Cardiac muscle cell (in vitro differentiated cells and primary cell): ENCODE measurements at regions not wholly inside any gene's neighbourhood (a gene's known extent, or its start where the extent isn't known, plus 50 kb on each side); places are given as distances from the start of the nearest gene placed in this dataset.

Experiments
- DNase-seq, 2 donors: peaks; one replicate each; pipeline versions ENCODE4 v3.0.0 to v3.0.0-alpha.2; 2010 to 2017; ENCODE audit warnings: low read depth in 1 of 2, low spot score in 1 of 2
- H3K27ac ChIP-seq: fragments of 200-600 bp; sonication (generic); 2 replicates; pipeline ENCODE4 v1.5.1; 2016
- H3K27me3 ChIP-seq: fragments of 200-600 bp; sonication (generic); 2 replicates; pipeline ENCODE4 v1.6.0; 2016; ENCODE audit warnings: control low read depth
- H3K36me3 ChIP-seq: fragments of 200-600 bp; sonication (generic); 2 replicates; pipeline ENCODE4 v1.5.1; 2016; ENCODE audit warnings: control low read depth
- H3K4me1 ChIP-seq: fragments of 200-600 bp; sonication (generic); 2 replicates; pipeline ENCODE4 v1.8.1; 2017; ENCODE audit warnings: low read depth, mild to moderate bottlenecking, mixed run types
- H3K4me3 ChIP-seq: fragments of 200-600 bp; sonication (generic); 2 replicates; pipeline ENCODE4 v1.5.1; 2016; ENCODE audit warnings: mild to moderate bottlenecking
- H3K9me3 ChIP-seq: fragments of 200-600 bp; sonication (generic); 2 replicates; pipeline ENCODE4 v1.5.1; 2017; ENCODE audit warnings: low read depth, mild to moderate bottlenecking, control low read depth
- CTCF ChIP-seq: IDR thresholded peaks from 2 replicates; pipeline ENCODE4 v1.5.1; 2012; ENCODE audit warnings: low read depth, mild to moderate bottlenecking, low read length

DNA sequence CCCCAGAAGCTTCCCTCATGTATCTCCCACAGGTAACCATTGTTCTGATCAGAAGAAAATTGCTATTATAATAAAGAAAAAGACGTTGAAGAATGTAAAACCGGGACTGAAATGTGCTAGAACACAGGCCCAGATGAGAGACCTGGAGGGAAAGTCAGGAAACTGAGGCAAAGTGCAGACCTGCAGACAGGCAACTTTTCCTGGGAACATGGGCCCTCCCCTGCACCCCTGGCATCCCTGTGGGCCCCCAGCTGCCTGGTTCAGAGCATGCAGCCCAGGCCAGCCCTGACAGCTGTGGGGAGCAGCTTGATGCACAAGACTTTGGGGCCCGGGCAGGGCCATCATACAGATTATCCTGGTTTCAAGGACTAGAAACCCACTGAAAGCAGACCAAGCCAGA lies 212.2 kb downstream of the CDC5L start:
- Histone ChIP-seq H3K27ac (no peak overlapping the region), H3K4me1 (peaks cover 12% of the 10 kb centered on the region), H3K36me3 (no peaks in the 10 kb centered on the region), H3K9me3 (no peaks in the 10 kb centered on the region), H3K27me3 (no peaks in the 10 kb centered on the region), H3K4me3 (no peak overlapping the region)
- no peak for TF ChIP-seq CTCF
- DNase-seq, result no peak

DNA sequence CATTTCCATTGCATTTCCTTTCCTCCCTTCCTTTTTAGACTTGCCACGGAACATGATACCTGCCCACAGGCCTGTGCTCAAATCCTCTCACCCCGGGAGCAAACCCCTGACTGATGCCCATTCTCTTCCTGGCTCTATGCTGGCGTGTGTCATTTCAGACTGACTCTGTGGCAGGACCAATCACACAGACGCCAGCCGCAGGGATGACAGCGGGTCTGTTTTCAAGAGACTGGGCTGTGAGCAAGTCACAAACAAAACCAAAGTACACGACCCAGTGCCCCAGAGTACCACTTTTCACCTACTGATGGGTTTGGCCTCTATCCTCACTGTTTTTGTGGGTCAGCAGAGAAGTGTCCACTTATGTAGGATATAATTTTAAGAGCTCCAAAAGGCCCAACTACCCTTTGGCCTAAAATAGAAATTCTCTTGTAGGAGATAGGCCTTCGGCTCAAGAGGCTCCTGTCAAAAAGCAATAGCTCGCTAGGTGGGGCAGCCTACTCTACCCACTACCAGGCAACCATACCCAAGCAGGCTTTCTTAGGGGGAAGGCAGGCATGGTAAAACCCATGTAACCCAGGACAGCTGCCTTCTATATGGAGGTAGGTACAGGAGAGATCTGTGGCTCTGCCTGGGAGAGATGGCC lies 215.7 kb downstream of the CDC5L start:
- Histone ChIP-seq H3K27ac (no peak overlapping the region), H3K9me3 (no peaks in the 10 kb centered on the region), H3K4me1 (peaks cover 12% of the 10 kb centered on the region), H3K4me3 (no peak overlapping the region), H3K27me3 (no peaks in the 10 kb centered on the region), H3K36me3 (no peaks in the 10 kb centered on the region)
- no peak for TF ChIP-seq CTCF
- peak in 1 of 2 donors; percentile 68 for DNase-seq

DNA sequence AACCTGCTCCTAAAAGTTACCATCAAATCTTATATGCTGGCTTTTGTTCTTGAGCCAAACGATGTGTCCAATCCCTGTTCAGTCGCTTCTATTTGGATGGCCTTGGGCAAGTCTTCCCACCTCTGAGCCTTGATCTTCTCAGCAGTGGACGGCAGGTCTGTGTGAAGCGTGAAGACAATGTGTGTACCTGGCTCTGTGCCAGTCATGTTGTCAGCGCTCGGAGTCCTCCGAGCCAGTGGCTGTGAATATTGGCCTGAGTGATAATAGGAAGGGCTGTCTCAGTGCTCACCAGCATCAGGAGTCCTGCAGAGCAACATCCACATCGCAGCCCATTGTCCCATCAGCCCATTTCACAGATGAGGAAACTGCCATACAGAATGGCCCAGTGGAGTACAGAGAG lies 219.0 kb downstream of the CDC5L start:
- Histone ChIP-seq H3K4me1 (peaks cover 12% of the 10 kb centered on the region), H3K9me3 (no peaks in the 10 kb centered on the region), H3K4me3 (no peak overlapping the region), H3K36me3 (no peaks in the 10 kb centered on the region), H3K27me3 (no peaks in the 10 kb centered on the region), H3K27ac (no peak overlapping the region)
- peak in 1 of 2 donors; percentile 12 for DNase-seq
- no peak for TF ChIP-seq CTCF

- Histone ChIP-seq H3K9me3 (no peaks in the 10 kb centered on the region), H3K27me3 (no peaks in the 10 kb centered on the region), H3K36me3 (no peaks in the 10 kb centered on the region), H3K27ac (no peak overlapping the region), H3K4me1 (peaks cover 12% of the 10 kb centered on the region), H3K4me3 (no peak overlapping the region)
- TF ChIP-seq CTCF, result no peak
- no peak for DNase-seq
Observed at GRCh38 chr6:44606976-44607375, 219.5 kb downstream of the CDC5L start.

- H3K4me3 ChIP-seq, result no peak overlapping the region
- peaks cover 9% of the 10 kb centered on the region for H3K4me1 ChIP-seq
- H3K9me3 ChIP-seq, result no peaks in the 10 kb centered on the region
- TF ChIP-seq CTCF, result no peak
- H3K27ac ChIP-seq, result no peak overlapping the region
- no peaks in the 10 kb centered on the region for H3K27me3 ChIP-seq
- no peak for DNase-seq
- no peaks in the 10 kb centered on the region for H3K36me3 ChIP-seq
Observed at GRCh38 chr6:44608175-44608574, 220.7 kb downstream of the CDC5L start.
